ENCODE measurements at regions not wholly inside any gene's neighbourhood (a gene's known extent, or its start where the extent isn't known, plus 50 kb on each side); places are given as distances from the start of the nearest gene placed in this dataset.

DNA sequence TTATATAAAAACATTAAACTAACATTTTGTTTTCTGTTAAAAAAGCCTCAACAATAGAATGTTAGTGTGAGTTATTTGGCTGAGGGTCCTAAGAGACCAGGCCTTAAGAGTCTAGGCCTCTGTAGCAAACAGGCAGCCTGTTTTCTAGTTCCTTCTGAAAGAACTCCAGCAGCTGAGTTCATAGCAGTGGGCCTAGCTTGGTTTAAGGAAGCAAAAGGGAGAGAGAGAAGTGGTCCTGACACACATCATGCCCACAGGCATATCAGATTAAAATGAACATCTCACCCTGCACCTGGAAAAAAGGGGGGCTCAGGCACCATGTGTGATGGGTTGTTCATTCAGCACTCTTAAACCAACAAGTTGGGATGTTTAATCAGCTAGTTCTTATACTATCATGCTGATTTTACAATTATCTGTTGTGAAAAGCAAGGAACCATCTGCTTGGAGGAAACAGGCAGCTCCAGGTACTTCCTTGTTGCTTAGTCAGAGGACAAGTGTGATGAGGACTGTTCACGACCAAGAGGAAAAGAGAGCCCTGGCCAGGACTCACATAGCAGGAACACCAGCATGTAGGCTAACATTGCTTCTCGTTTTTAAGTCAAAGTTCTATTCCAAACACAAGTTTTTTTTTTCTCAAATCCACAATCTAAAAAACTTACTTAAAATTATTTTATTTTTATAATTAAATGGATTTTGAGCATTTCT, 81.3 kb upstream of the FRY start:
- DNase-seq (ENCODE audit: extremely low read depth in 1 of 11, low read depth in 9 of 11, low spot score in 4 of 11): no peak

DNA sequence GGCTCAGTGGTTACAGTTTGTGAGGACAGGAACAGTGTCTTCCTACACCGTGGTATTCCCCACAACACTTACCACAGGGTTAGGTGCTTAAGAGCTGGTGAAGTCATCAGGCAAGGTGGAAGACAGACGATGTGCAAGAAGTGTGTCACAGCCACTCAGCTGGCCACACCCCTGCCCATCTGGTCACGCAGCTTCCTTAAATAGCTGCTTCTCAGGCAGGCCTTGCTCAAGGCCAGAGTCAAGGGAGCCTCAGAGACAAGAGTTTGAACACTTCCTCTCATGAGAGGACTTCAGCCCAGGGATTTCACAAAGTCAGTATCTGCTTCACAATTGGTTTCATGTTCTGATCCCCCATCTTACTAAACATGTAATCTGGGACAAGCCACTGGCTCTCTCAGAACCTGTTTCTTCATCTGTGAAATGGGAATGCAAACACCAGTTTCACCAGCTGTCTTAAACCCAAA, 80.3 kb upstream of the FRY start:
- DNase-seq (ENCODE audit: extremely low read depth in 1 of 11, low read depth in 9 of 11, low spot score in 4 of 11): no peak

- DNase-seq (ENCODE audit: extremely low read depth in 1 of 11, low read depth in 9 of 11, low spot score in 4 of 11): no peak
These were observed 78.8 kb upstream of the FRY start for GRCh38 chr13:31952641-31953380.

DNA sequence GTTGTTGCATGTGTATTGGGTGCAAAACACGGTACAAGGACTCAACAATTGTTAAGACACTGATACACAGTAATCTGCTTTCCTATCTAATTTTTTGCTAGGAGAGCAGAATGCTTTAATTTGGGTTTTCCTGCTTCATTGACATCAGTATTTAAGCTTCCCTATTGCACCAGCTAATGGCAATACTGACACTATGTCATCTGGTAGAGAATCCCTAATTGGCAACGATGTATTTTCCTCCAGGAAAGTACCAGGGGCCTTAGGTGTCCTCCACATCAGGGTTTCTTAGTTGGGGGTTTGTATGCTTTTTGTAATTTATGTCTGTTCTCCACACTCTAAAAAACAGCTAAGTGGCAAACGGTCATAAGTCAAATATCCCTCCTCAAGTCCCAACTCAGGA, 76.5 kb upstream of the FRY start:
- no peak for DNase-seq (ENCODE audit: extremely low read depth in 1 of 11, low read depth in 9 of 11, low spot score in 4 of 11)

- no peak for DNase-seq (ENCODE audit: extremely low read depth in 1 of 11, low read depth in 9 of 11, low spot score in 4 of 11)
These were observed 75.8 kb upstream of the FRY start for GRCh38 chr13:31955741-31956140.

- no peak for DNase-seq (ENCODE audit: extremely low read depth in 1 of 11, low read depth in 9 of 11, low spot score in 4 of 11)
These were observed 74.5 kb upstream of the FRY start for GRCh38 chr13:31956980-31957644.

DNA sequence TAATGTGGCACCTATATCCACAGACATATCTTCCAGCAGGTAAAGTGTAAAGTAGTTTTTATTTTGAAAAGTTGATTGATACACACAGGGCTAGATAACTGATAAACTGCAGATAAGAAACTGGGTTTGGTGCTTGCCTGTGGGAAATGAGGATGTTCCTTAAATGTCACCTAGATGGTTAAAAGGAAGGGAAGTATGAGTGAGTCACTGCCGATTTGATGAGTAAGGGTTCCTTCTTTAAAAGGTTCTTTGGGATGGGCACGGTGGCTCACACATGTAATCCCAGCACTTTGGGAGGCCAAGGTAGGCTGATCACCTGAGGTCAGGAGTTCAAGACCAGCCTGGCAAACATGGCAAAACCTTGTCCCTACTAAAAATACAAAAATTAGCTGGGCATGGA, 73.8 kb upstream of the FRY start:
- no peak for DNase-seq (ENCODE audit: extremely low read depth in 1 of 11, low read depth in 9 of 11, low spot score in 4 of 11)

GRCh38 chr13:31962731-31963370, 68.7 kb upstream of the FRY start:
- DNase-seq (ENCODE audit: extremely low read depth in 1 of 11, low read depth in 9 of 11, low spot score in 4 of 11): no peak

GRCh38 chr13:31963631-31964030, 67.9 kb upstream of the FRY start:
- DNase-seq (ENCODE audit: extremely low read depth in 1 of 11, low read depth in 9 of 11, low spot score in 4 of 11): no peak

- no peak for DNase-seq (ENCODE audit: extremely low read depth in 1 of 11, low read depth in 9 of 11, low spot score in 4 of 11)
These were observed 67.4 kb upstream of the FRY start for GRCh38 chr13:31964168-31964567.

GRCh38 chr13:31965361-31966066, 66.1 kb upstream of the FRY start:
- peak in 6 of 11 donors; percentile 51 to 80 (median 64) for DNase-seq (ENCODE audit: extremely low read depth in 1 of 11, low read depth in 9 of 11, low spot score in 4 of 11)

DNA sequence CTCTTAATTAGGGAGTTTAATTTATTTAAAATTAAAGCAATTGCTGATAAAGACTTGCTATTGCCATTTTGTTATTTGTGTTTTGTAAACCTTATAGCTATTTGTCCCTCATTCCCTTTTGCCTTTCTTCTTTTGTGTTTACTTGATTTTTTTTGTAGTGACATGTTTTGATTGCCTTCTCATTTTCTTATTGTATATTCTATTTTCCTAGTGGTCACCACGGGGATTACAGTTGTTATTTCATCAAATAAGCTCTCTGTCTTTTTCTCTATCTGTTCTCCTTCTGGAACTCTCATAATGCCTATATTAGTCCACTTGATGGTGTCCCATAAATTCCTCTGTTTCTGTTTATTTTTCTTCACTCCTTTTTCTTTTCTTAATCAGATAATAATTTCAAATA, 64.4 kb upstream of the FRY start:
- no peak for DNase-seq (ENCODE audit: extremely low read depth in 1 of 11, low read depth in 9 of 11, low spot score in 4 of 11)

- no peak for DNase-seq (ENCODE audit: extremely low read depth in 1 of 11, low read depth in 9 of 11, low spot score in 4 of 11)
These were observed 63.1 kb upstream of the FRY start for GRCh38 chr13:31968473-31968872.

GRCh38 chr13:31970231-31970930, 61.2 kb upstream of the FRY start:
- no peak for DNase-seq (ENCODE audit: extremely low read depth in 1 of 11, low read depth in 9 of 11, low spot score in 4 of 11)

DNA sequence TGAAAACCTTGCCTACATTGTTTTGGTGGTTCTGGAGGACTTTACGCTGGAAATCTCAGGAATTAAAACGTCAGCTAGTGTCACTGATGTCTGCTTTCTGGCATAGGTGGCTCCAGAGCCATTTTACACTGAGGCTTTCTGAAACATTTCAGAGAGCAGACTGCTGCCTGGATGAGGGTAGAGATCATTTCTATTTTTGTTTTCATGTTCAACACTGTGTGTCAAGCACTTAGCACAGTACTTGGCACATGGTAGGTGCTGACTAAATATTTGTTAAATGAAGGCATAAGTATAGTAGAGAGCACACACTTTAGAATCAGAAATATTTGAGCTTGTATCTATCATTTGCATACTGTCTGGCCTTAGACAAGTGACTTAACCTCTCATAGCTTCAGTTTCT, 59.1 kb upstream of the FRY start:
- no peak for DNase-seq (ENCODE audit: extremely low read depth in 1 of 11, low read depth in 9 of 11, low spot score in 4 of 11)

DNA sequence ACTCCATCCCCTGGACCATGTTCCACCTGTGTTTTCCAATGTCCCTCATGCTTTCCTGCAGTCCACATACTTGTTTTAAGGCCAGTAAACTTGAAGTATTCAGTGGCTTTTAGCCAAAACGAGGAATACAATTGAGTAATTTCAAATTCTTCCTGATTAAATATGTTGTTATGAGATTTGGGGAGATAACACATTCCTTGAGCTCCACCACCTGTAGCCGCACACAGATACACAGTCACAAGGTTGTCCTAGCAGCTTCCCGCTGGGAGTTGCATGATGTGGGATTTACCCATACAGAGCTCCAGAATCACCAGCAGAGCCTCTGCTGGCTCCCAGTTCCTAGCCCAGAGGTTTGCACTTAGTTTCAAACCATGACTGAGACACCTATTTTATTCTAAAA, 53.6 kb upstream of the FRY start:
- DNase-seq (ENCODE audit: extremely low read depth in 1 of 11, low read depth in 9 of 11, low spot score in 4 of 11): no peak

DNA sequence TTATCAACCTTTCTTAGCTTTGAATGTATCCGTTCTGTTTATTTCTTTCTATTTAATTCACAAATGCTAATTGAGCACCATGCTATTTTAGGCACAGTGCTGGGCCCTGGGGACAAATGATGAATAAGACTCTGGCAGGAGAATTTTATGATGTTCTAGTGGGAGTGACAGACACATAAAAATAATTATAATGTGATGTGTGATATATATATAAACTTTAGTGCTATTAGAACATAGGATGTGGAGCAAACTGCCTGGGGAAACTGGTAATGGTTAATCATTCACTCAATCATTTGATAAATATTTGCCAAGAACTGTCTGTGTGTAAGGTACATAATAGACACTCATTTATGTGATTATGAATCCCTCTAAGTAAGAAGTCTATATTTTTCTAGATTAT, 50.7 kb upstream of the FRY start:
- DNase-seq (ENCODE audit: extremely low read depth in 1 of 11, low read depth in 9 of 11, low spot score in 4 of 11): no peak
